B cell (primary cell): ENCODE measurements at regions not wholly inside any gene's neighbourhood (a gene's known extent, or its start where the extent isn't known, plus 50 kb on each side); places are given as distances from the start of the nearest gene placed in this dataset.

Source experiments
- ATAC-seq: fragments of 200-7000 bp; cut with Tn5 transposase; one replicate; pipeline ENCODE4 v1.10.0; 2021; ENCODE audit warnings: low read depth, mild to moderate bottlenecking, moderate number of reproducible peaks, moderate library complexity
- CTCF ChIA-PET: fragments of 350-600 bp; sonication (Branson Sonifier 250); formaldehyde crosslinking; loops from one replicate; lab custom pipeline; 2021; ENCODE audit warnings: antibody characterized with exemption, inconsistent platforms; lab: Charles Lee
- POLR2A ChIA-PET: fragments of 350-600 bp; sonication (Branson Sonifier 250); formaldehyde crosslinking; loops from one replicate; lab custom pipeline; 2021; ENCODE audit warnings: antibody characterized with exemption; lab: Charles Lee
- DNase-seq: peaks from one replicate; pipeline ENCODE4 v3.0.0; 2013
- H2AFZ ChIP-seq: 2 replicates; pipeline ENCODE4 v1.6.1; 2012; ENCODE audit warnings: mild to moderate bottlenecking, low read depth, low read length; ENCODE audit not compliant: insufficient read depth, poor library complexity, severe bottlenecking
- H3K27ac ChIP-seq, 2 donors: 1 replicate in 1 of 2; 2 replicates in 1 of 2; pipeline ENCODE4 v1.5.1; 2012 to 2013; ENCODE audit warnings: low read length in 2 of 2, mild to moderate bottlenecking in 2 of 2, moderate library complexity in 1 of 2
- H3K27me3 ChIP-seq, 4 experiments: fragments of 200-600 bp in 1 of 4; sonication (generic) in 1 of 4; replicated peaks in 1 of 4; 1 replicate in 2 of 4; 2 replicates in 2 of 4; pipeline versions ENCODE4 v1.6.1 to v1.7.0; 2013 to 2016; ENCODE audit warnings: low read length in 3 of 4, mild to moderate bottlenecking in 2 of 4, mixed read lengths in 1 of 4, moderate library complexity in 1 of 4; ENCODE audit not compliant: insufficient read depth in 4 of 4, control insufficient read depth in 3 of 4; ENCODE audit errors: control extremely low read depth in 1 of 4
- H3K36me3 ChIP-seq, 2 experiments: replicated peaks in 1 of 2; 1 replicate in 1 of 2; 2 replicates in 1 of 2; pipeline versions ENCODE4 v1.6.1 to v1.7.1; 2013; ENCODE audit warnings: low read length in 1 of 2; ENCODE audit not compliant: insufficient read depth in 2 of 2, control insufficient read depth in 1 of 2; ENCODE audit errors: control extremely low read depth in 1 of 2, extremely low read depth in 1 of 2
- H3K4me1 ChIP-seq, 2 donors: fragments of 200-600 bp in 1 of 2; sonication (generic) in 1 of 2; 1 replicate in 1 of 2; 2 replicates in 1 of 2; pipeline versions ENCODE4 v1.5.1 to v1.6.1; 2013 to 2017; ENCODE audit warnings: low read length in 2 of 2; ENCODE audit not compliant: control insufficient read depth in 2 of 2, insufficient read depth in 2 of 2
- H3K4me2 ChIP-seq: replicated peaks from 2 replicates; pipeline ENCODE3; 2012; ENCODE audit warnings: mild to moderate bottlenecking, low read depth, low read length; ENCODE audit not compliant: poor library complexity, severe bottlenecking
- H3K4me3 ChIP-seq, 5 experiments: fragments of 200-600 bp in 1 of 5; sonication (generic) in 1 of 5; 1 replicate in 3 of 5; 2 replicates in 2 of 5; pipeline versions ENCODE4 v1.5.1 to v1.7.0; 2011 to 2016; ENCODE audit warnings: low read length in 4 of 5, mild to moderate bottlenecking in 4 of 5, low read depth in 2 of 5, control low read depth in 1 of 5, moderate library complexity in 1 of 5; ENCODE audit not compliant: insufficient read depth in 1 of 5; ENCODE audit errors: control extremely low read depth in 1 of 5, extremely low read depth in 1 of 5
- H3K79me2 ChIP-seq: fragments of 200-600 bp; sonication (generic); one replicate; pipeline ENCODE4 v1.6.0; 2016; ENCODE audit warnings: low read length; ENCODE audit not compliant: control insufficient read depth, insufficient read depth
- H3K9ac ChIP-seq: fragments of 200-600 bp; sonication (generic); 2 replicates; pipeline ENCODE4 v1.6.1; 2017; ENCODE audit warnings: mild to moderate bottlenecking, low read length, moderate library complexity
- H3K9me3 ChIP-seq, 3 donors: one replicate each; pipeline versions ENCODE4 v1.6.1 to v1.7.1; 2013; ENCODE audit warnings: low read length in 2 of 3; ENCODE audit not compliant: control insufficient read depth in 2 of 3, insufficient read depth in 1 of 3; ENCODE audit errors: control extremely low read depth in 1 of 3
- H4K20me1 ChIP-seq: 2 replicates; pipeline ENCODE4 v1.6.0; 2012; ENCODE audit warnings: mild to moderate bottlenecking, low read length; ENCODE audit not compliant: insufficient read depth, control insufficient read depth, poor library complexity, severe bottlenecking
- H3K27ac Mint-ChIP-seq: one replicate; pipeline ENCODE4 v1.8.0; 2021; ENCODE audit warnings: mixed read lengths
- H3K27me3 Mint-ChIP-seq: one replicate; pipeline ENCODE4 v1.8.0; 2021; ENCODE audit warnings: mixed read lengths
- H3K4me1 Mint-ChIP-seq: one replicate; pipeline ENCODE4 v1.8.0; 2021; ENCODE audit warnings: mixed read lengths
- H3K4me3 Mint-ChIP-seq: one replicate; pipeline ENCODE4 v1.8.0; 2021; ENCODE audit warnings: mixed read lengths
- H3K9me3 Mint-ChIP-seq: one replicate; pipeline ENCODE4 v1.8.0; 2022; ENCODE audit warnings: mixed read lengths; ENCODE audit not compliant: insufficient read depth
- EZH2 ChIP-seq: IDR thresholded peaks from 2 replicates; pipeline ENCODE4 v1.6.1; 2012; ENCODE audit warnings: borderline replicate concordance, low read depth, mild to moderate bottlenecking, moderate library complexity, low read length; ENCODE audit not compliant: insufficient read depth, poor library complexity, severe bottlenecking
- WGBS: methylation state at CpG from one replicate; pipeline ENCODE4 v1.1.5; 2013; ENCODE audit warnings: missing lambda C conversion rate; ENCODE audit not compliant: insufficient coverage; 5-methylcytosine and 5-hydroxymethylcytosine counted together
- intact Hi-C: fragments of 100-400 bp; cut with micrococcal nuclease; formaldehyde crosslinking; loops from one replicate; pipeline ENCODE4 v1.10.0; 2022
- TF ChIP-seq, protein P1 (sequence below): fragments of 200-600 bp; IDR thresholded peaks from one replicate; pipeline ENCODE4 v1.8.0; 2022; ENCODE audit warnings: antibody characterized with exemption, mild to moderate bottlenecking

DNA sequence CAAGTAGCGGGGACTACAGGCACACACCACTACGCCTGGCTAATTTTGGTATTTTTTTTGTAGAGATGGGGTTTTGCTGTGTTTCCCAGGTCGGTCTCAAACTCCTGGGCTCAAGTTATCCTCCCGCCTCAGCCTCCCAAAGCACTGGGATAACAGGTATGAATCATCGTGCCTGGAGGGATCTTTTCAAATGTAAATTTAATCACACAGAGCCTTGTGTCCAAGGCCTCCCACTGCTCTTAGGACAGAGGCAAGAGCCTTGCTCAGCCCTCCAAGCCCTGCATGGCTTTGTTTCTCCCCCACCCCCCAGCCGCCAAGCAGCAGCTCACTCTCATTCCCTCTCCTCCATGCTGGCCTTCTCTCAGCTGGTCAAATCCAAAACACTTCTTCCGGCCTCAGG, 75.3 kb upstream of the CREB3L1 start:
- Histone ChIP-seq H3K36me3 (no peaks in the 10 kb centered on the region), H3K27ac (no peak overlapping the region), H3K4me2 (no peak overlapping the region), H3K9ac (no peak overlapping the region), H3K4me3 (no peak overlapping the region), H4K20me1 (no peaks in the 10 kb centered on the region), H2AFZ (no peak overlapping the region), H3K9me3 (no peaks in the 10 kb centered on the region), H3K27me3 (no peaks in the 10 kb centered on the region), H3K4me1 (no peaks in the 10 kb centered on the region), H3K79me2 (no peaks in the 10 kb centered on the region)
- H3K4me3 Mint-ChIP-seq = no peak overlapping the region
- H3K9me3 Mint-ChIP-seq = no peaks in the 10 kb centered on the region
- TF ChIP-seq, protein P1, sequence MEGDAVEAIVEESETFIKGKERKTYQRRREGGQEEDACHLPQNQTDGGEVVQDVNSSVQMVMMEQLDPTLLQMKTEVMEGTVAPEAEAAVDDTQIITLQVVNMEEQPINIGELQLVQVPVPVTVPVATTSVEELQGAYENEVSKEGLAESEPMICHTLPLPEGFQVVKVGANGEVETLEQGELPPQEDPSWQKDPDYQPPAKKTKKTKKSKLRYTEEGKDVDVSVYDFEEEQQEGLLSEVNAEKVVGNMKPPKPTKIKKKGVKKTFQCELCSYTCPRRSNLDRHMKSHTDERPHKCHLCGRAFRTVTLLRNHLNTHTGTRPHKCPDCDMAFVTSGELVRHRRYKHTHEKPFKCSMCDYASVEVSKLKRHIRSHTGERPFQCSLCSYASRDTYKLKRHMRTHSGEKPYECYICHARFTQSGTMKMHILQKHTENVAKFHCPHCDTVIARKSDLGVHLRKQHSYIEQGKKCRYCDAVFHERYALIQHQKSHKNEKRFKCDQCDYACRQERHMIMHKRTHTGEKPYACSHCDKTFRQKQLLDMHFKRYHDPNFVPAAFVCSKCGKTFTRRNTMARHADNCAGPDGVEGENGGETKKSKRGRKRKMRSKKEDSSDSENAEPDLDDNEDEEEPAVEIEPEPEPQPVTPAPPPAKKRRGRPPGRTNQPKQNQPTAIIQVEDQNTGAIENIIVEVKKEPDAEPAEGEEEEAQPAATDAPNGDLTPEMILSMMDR = no peak
- TF ChIP-seq EZH2 = no peak
- peaks cover 63% of the 10 kb centered on the region for H3K27me3 Mint-ChIP-seq
- no peaks in the 10 kb centered on the region for H3K4me1 Mint-ChIP-seq
- no peak overlapping the region for H3K27ac Mint-ChIP-seq
- ATAC-seq (no peak), DNase-seq (no peak)
- POLR2A ChIA-PET = no interaction called here
- WGBS = 90% methylated on average over 3 of the region's 7 CpGs
- intact Hi-C loops = no loop called here
- CTCF ChIA-PET = no interaction called here

GRCh38 chr11:46200537-46201281, 76.8 kb upstream of the CREB3L1 start:
- Mint-ChIP-seq H3K9me3 (no peaks in the 10 kb centered on the region), H3K27me3 (peaks cover 70% of the 10 kb centered on the region), H3K4me3 (no peak overlapping the region), H3K4me1 (no peaks in the 10 kb centered on the region), H3K27ac (no peak overlapping the region)
- no peak overlapping the region for H3K4me2 ChIP-seq
- 83% methylated on average over 8 of the region's 10 CpGs for WGBS
- H4K20me1 ChIP-seq = no peaks in the 10 kb centered on the region
- no peaks in the 10 kb centered on the region for H3K79me2 ChIP-seq
- intact Hi-C loops = no loop called here
- H3K9ac ChIP-seq = no peak overlapping the region
- no peaks in the 10 kb centered on the region for H3K4me1 ChIP-seq
- no peak overlapping the region for H2AFZ ChIP-seq
- no peak overlapping the region for H3K27ac ChIP-seq
- H3K27me3 ChIP-seq = no peaks in the 10 kb centered on the region
- no peaks in the 10 kb centered on the region for H3K9me3 ChIP-seq
- no peak overlapping the region for H3K4me3 ChIP-seq
- POLR2A ChIA-PET = no interaction called here
- no peaks in the 10 kb centered on the region for H3K36me3 ChIP-seq
- TF ChIP-seq, protein P1 = no peak
- TF ChIP-seq EZH2 = no peak
- DNase-seq (no peak), ATAC-seq (no peak)
- CTCF ChIA-PET = interaction anchor here (0.5 kb wide), 1 partner anchor 1094 kb away, joined by 3 read pairs; no protein-coding TSS in a partner anchor
